H1 (cell line): ENCODE measurements at regions not wholly inside any gene's neighbourhood (a gene's known extent, or its start where the extent isn't known, plus 50 kb on each side); places are given as distances from the start of the nearest gene placed in this dataset.

Experiments
- CTCF ChIA-PET: fragments of 300-600 bp; sonication (Branson Sonifier 250); formaldehyde crosslinking; loops from one replicate; lab custom pipeline; 2021; ENCODE audit not compliant: partially characterized antibody; lab: Charles Lee
- POLR2A ChIA-PET: fragments of 300-600 bp; sonication (Branson Sonifier 250); formaldehyde crosslinking; loops from one replicate; lab custom pipeline; 2021; ENCODE audit warnings: inconsistent platforms; ENCODE audit not compliant: partially characterized antibody; lab: Charles Lee
- DNase-seq, 2 experiments: peaks; one replicate each; pipeline versions ENCODE4 v3.0.0 to v3.0.0-alpha.2; 2010 to 2022; ENCODE audit warnings: low spot score in 2 of 2, low read depth in 1 of 2, mixed read lengths in 1 of 2
- FAIRE-seq: peaks from 2 replicates; lab custom pipeline; 2011; peaks lifted over from hg19 to GRCh38; lab: Jason Lieb, UNC
- H2AFZ ChIP-seq: 2 replicates; pipeline ENCODE4 v1.8.1; 2012; ENCODE audit warnings: low read length, inconsistent platforms
- H2AK5ac ChIP-seq: 2 replicates; pipeline ENCODE4 v1.6.1; 2013; ENCODE audit warnings: low read depth, low read length
- H2BK120ac ChIP-seq: replicated peaks from 2 replicates; pipeline ENCODE3; 2013; ENCODE audit warnings: low read depth, low read length, inconsistent platforms
- H2BK12ac ChIP-seq: 2 replicates; pipeline ENCODE4 v1.6.1; 2013; ENCODE audit warnings: low read depth, low read length
- H2BK15ac ChIP-seq: 2 replicates; pipeline ENCODE4 v1.6.1; 2013; ENCODE audit warnings: low read length
- H2BK20ac ChIP-seq: 2 replicates; pipeline ENCODE4 v1.6.1; 2013; ENCODE audit warnings: low read length
- H2BK5ac ChIP-seq: 2 replicates; pipeline ENCODE4 v1.6.1; 2013; ENCODE audit warnings: low read depth, low read length
- H3K14ac ChIP-seq: 2 replicates; pipeline ENCODE4 v1.6.1; 2013; ENCODE audit warnings: inconsistent platforms; ENCODE audit not compliant: insufficient read length
- H3K18ac ChIP-seq: 2 replicates; pipeline ENCODE4 v1.6.1; 2013; ENCODE audit warnings: low read length; ENCODE audit errors: extremely low read depth
- H3K23ac ChIP-seq: 2 replicates; pipeline ENCODE4 v1.6.1; 2013; ENCODE audit warnings: inconsistent platforms; ENCODE audit not compliant: insufficient read length
- H3K23me2 ChIP-seq: 2 replicates; pipeline ENCODE4 v1.6.1; 2013; ENCODE audit warnings: low read depth, low read length
- H3K27ac ChIP-seq: 2 replicates; pipeline ENCODE4 v1.6.1; 2011; ENCODE audit warnings: low read depth, low read length, inconsistent platforms
- H3K27me3 ChIP-seq, 4 experiments: replicated peaks in 1 of 4; 1 replicate in 1 of 4; 2 replicates in 3 of 4; pipeline versions ENCODE4 v1.6.1 to v1.8.1; 2011 to 2013; ENCODE audit warnings: low read length in 3 of 4, mild to moderate bottlenecking in 3 of 4, inconsistent platforms in 2 of 4, mixed read lengths in 2 of 4, moderate library complexity in 1 of 4; ENCODE audit not compliant: control insufficient read depth in 3 of 4, insufficient read depth in 3 of 4; ENCODE audit errors: extremely low read depth in 1 of 4
- H3K36me3 ChIP-seq, 4 experiments: 2 replicates each; pipeline versions ENCODE4 v1.6.1 to v1.8.1; 2011 to 2013; ENCODE audit warnings: mild to moderate bottlenecking in 4 of 4, low read length in 3 of 4, moderate library complexity in 2 of 4, control low read depth in 1 of 4, inconsistent platforms in 1 of 4; ENCODE audit not compliant: insufficient read depth in 4 of 4, control insufficient read depth in 2 of 4
- H3K4ac ChIP-seq: replicated peaks from 2 replicates; pipeline ENCODE3; 2013; ENCODE audit warnings: low read length, low read depth, mixed read lengths, inconsistent platforms; ENCODE audit not compliant: insufficient read length
- H3K4me1 ChIP-seq, 4 experiments: replicated peaks in 1 of 4; 1 replicate in 1 of 4; 2 replicates in 3 of 4; pipeline versions ENCODE4 v1.6.1 to v1.8.1; 2011 to 2013; ENCODE audit warnings: low read length in 3 of 4, inconsistent platforms in 2 of 4, mixed read lengths in 1 of 4; ENCODE audit not compliant: insufficient read depth in 4 of 4, control insufficient read depth in 3 of 4
- H3K4me2 ChIP-seq, 2 experiments: 2 replicates each; pipeline versions ENCODE4 v1.6.1 to v1.8.1; 2011 to 2013; ENCODE audit warnings: low read depth in 2 of 2, low read length in 2 of 2, control low read depth in 1 of 2, inconsistent platforms in 1 of 2, mild to moderate bottlenecking in 1 of 2; ENCODE audit not compliant: insufficient read depth in 1 of 2
- H3K4me3 ChIP-seq, 4 experiments: fragments of 200-600, 300-600 bp in 1 of 4; sonication (generic), shearing (Covaris generic), sonication (Bioruptor Twin) in 1 of 4; 2 replicates each; pipeline versions ENCODE4 v1.5.1 to v1.8.1; 2011 to 2016; ENCODE audit warnings: low read length in 4 of 4, low read depth in 3 of 4, control low read depth in 2 of 4, inconsistent platforms in 2 of 4, mild to moderate bottlenecking in 2 of 4, mixed read lengths in 1 of 4, moderate library complexity in 1 of 4; ENCODE audit not compliant: insufficient read depth in 2 of 4; ENCODE audit errors: extremely low read depth in 1 of 4
- H3K56ac ChIP-seq: replicated peaks from 2 replicates; pipeline ENCODE3; 2013; ENCODE audit warnings: low read depth, mild to moderate bottlenecking, mixed read lengths, low read length, inconsistent platforms; ENCODE audit not compliant: insufficient read length
- H3K79me1 ChIP-seq: 2 replicates; pipeline ENCODE4 v1.6.1; 2013; ENCODE audit warnings: low read depth, low read length, control low read depth
- H3K79me2 ChIP-seq, 2 experiments: 2 replicates each; pipeline versions ENCODE4 v1.6.1 to v1.8.1; 2012 to 2013; ENCODE audit warnings: low read length in 2 of 2, mild to moderate bottlenecking in 2 of 2, inconsistent platforms in 1 of 2; ENCODE audit not compliant: insufficient read depth in 2 of 2, control insufficient read depth in 1 of 2
- H3K9ac ChIP-seq, 4 experiments: replicated peaks in 1 of 4; 1 replicate in 1 of 4; 2 replicates in 3 of 4; pipeline versions ENCODE4 v1.6.1 to v1.8.1; 2011 to 2013; ENCODE audit warnings: low read depth in 3 of 4, low read length in 3 of 4, control low read depth in 2 of 4, mild to moderate bottlenecking in 2 of 4, moderate library complexity in 2 of 4, inconsistent platforms in 1 of 4; ENCODE audit errors: extremely low read depth in 1 of 4
- H3K9me3 ChIP-seq, 2 experiments: 2 replicates each; pipeline versions ENCODE4 v1.6.1 to v1.8.1; 2012 to 2013; ENCODE audit warnings: mild to moderate bottlenecking in 2 of 2, moderate library complexity in 2 of 2, control low read depth in 1 of 2, inconsistent platforms in 1 of 2, low read depth in 1 of 2, low read length in 1 of 2, mixed read lengths in 1 of 2; ENCODE audit not compliant: insufficient read depth in 2 of 2
- H4K20me1 ChIP-seq, 2 experiments: replicated peaks in 1 of 2; 2 replicates each; pipeline versions ENCODE3 to v1.8.1; 2011 to 2013; ENCODE audit warnings: inconsistent platforms in 2 of 2, low read length in 2 of 2, mild to moderate bottlenecking in 1 of 2; ENCODE audit not compliant: insufficient read depth in 2 of 2, control insufficient read depth in 1 of 2
- H4K5ac ChIP-seq: 2 replicates; pipeline ENCODE4 v1.6.1; 2013; ENCODE audit warnings: low read length, low read depth, mixed read lengths, inconsistent platforms; ENCODE audit not compliant: insufficient read length
- H4K8ac ChIP-seq: 2 replicates; pipeline ENCODE4 v1.8.0; 2013; ENCODE audit warnings: mild to moderate bottlenecking, moderate library complexity, low read length, inconsistent platforms; ENCODE audit not compliant: insufficient read depth; ENCODE audit errors: extremely low read depth
- H4K91ac ChIP-seq: replicated peaks from 2 replicates; pipeline ENCODE3; 2013; ENCODE audit warnings: low read length, mixed read lengths, inconsistent platforms; ENCODE audit not compliant: insufficient read length
- BRCA1 ChIP-seq: IDR thresholded peaks from 2 replicates; pipeline ENCODE4 v1.6.1; 2012; ENCODE audit warnings: low read depth, low read length, improper control_type of control experiment
- CHD1 ChIP-seq: IDR thresholded peaks from 2 replicates; pipeline ENCODE4 v1.6.1; 2012; ENCODE audit warnings: low read depth, low read length, improper control_type of control experiment
- CHD2 ChIP-seq: IDR thresholded peaks from 2 replicates; pipeline ENCODE4 v1.6.1; 2012; ENCODE audit warnings: low read length, improper control_type of control experiment
- CREB1 ChIP-seq: IDR thresholded peaks from 2 replicates; pipeline ENCODE4 v1.6.1; 2012; ENCODE audit warnings: inconsistent platforms
- CTBP2 ChIP-seq: IDR thresholded peaks from 2 replicates; pipeline ENCODE4 v1.7.0; 2011; ENCODE audit warnings: borderline replicate concordance, mild to moderate bottlenecking, moderate library complexity, mixed read lengths, low read length; ENCODE audit not compliant: insufficient read depth, insufficient read length
- EP300 ChIP-seq, 2 experiments: IDR thresholded peaks; 1 replicate in 1 of 2; 2 replicates in 1 of 2; pipeline ENCODE4 v1.6.1; 2011 to 2012; ENCODE audit warnings: low read depth in 2 of 2, low read length in 2 of 2, mild to moderate bottlenecking in 2 of 2, borderline replicate concordance in 1 of 2, inconsistent platforms in 1 of 2, moderate library complexity in 1 of 2
- KDM4A ChIP-seq: IDR thresholded peaks from one replicate; pipeline ENCODE4 v1.7.1; 2012; ENCODE audit warnings: low read depth, mild to moderate bottlenecking, moderate library complexity, low read length, inconsistent platforms; ENCODE audit not compliant: severe bottlenecking
- KDM5A ChIP-seq: fragments of 200-600 bp; IDR thresholded peaks from 2 replicates; pipeline ENCODE4 v1.7.1; 2012; ENCODE audit warnings: mild to moderate bottlenecking, low read length, inconsistent platforms, mixed read lengths
- NRF1 ChIP-seq: IDR thresholded peaks from 2 replicates; pipeline ENCODE4 v1.6.1; 2011; ENCODE audit warnings: mild to moderate bottlenecking, low read depth, low read length, improper control_type of control experiment
- SAP30 ChIP-seq: fragments of 300-600 bp; sonication (generic); IDR thresholded peaks from 2 replicates; pipeline ENCODE4 v1.7.1; 2012; ENCODE audit warnings: low read length, moderate library complexity, mild to moderate bottlenecking, inconsistent platforms; ENCODE audit not compliant: insufficient read depth, insufficient replicate concordance
- SIN3A ChIP-seq, 2 experiments: IDR thresholded peaks in 1 of 2; conservative IDR thresholded peaks in 1 of 2; 2 replicates each; pipeline ENCODE4 v1.6.1; 2011 to 2012; ENCODE audit warnings: low read length in 2 of 2, improper control_type of control experiment in 1 of 2, low read depth in 1 of 2, mild to moderate bottlenecking in 1 of 2
- SP4 ChIP-seq: IDR thresholded peaks from 2 replicates; pipeline ENCODE4 v1.6.1; 2012; ENCODE audit warnings: low read length, inconsistent platforms
- YY1 ChIP-seq: IDR thresholded peaks from 2 replicates; pipeline ENCODE4 v1.6.1; 2011; ENCODE audit warnings: low read depth, mild to moderate bottlenecking, low read length
- WGBS, 2 experiments: shearing (Covaris generic) in 1 of 2; methylation state at CpG; one replicate each; pipeline versions ENCODE4 v1.1.6 to v1.1.7; 2013 to 2015; ENCODE audit warnings: low lambda C conversion rate in 2 of 2, mixed read lengths in 2 of 2, inconsistent platforms in 1 of 2, low coverage in 1 of 2, missing lambda C conversion rate in 1 of 2; ENCODE audit not compliant: insufficient replicate concordance in 2 of 2, insufficient coverage in 1 of 2, insufficient read length in 1 of 2; ENCODE audit errors: extremely low coverage in 1 of 2, missing lambda C conversion rate in 1 of 2; 5-methylcytosine and 5-hydroxymethylcytosine counted together
- TF ChIP-seq, protein P1 (sequence below): IDR thresholded peaks from 2 replicates; pipeline ENCODE4 v1.6.1; 2012; ENCODE audit warnings: low read length, inconsistent platforms

GRCh38 chr13:81442904-81443303, 1102.0 kb upstream of the SPRY2 start:
- Histone ChIP-seq H3K23ac (no peak overlapping the region), H2BK12ac (no peak overlapping the region), H3K18ac (no peak overlapping the region), H2BK120ac (no peak overlapping the region), H4K5ac (no peak overlapping the region), H3K23me2 (no peaks in the 10 kb centered on the region), H3K14ac (no peak overlapping the region), H3K27me3 (no peaks in the 10 kb centered on the region), H3K4me3 (no peak overlapping the region), H3K4ac (no peak overlapping the region), H3K79me1 (no peaks in the 10 kb centered on the region), H3K36me3 (no peaks in the 10 kb centered on the region), H2BK15ac (no peak overlapping the region), H4K91ac (no peak overlapping the region), H2AK5ac (no peak overlapping the region), H3K79me2 (no peaks in the 10 kb centered on the region), H3K27ac (no peak overlapping the region), H3K56ac (no peak overlapping the region), H4K8ac (no peak overlapping the region), H2AFZ (no peak overlapping the region), H3K9me3 (no peaks in the 10 kb centered on the region), H3K9ac (no peak overlapping the region), H3K4me1 (no peaks in the 10 kb centered on the region), H2BK5ac (no peak overlapping the region), H3K4me2 (no peak overlapping the region), H2BK20ac (no peak overlapping the region), H4K20me1 (no peaks in the 10 kb centered on the region)
- ChIA-PET CTCF (no interaction called here), POLR2A (no interaction called here)
- WGBS, 2 experiments = 63% methylated on average over 1 of the region's 1 CpG; no CpG with 5 or more reads in 1 of the 2 experiments
- FAIRE-seq (no peak), DNase-seq (no peak)
- TF ChIP-seq CREB1 (no peak), SP4 (no peak), CHD1 (no peak), KDM5A (no peak), NRF1 (no peak), KDM4A (no peak), SAP30 (no peak), CTBP2 (no peak), EP300 (IDR thresholded peaks at IDR 0.05; ENCODE audit: borderline replicate concordance in 1 of 2, low read depth in 2 of 2, low read length in 2 of 2) (no peak), YY1 (no peak), SIN3A (conservative IDR thresholded peaks at IDR 0.05 in 1 of 2, IDR thresholded peaks at IDR 0.05 in 1 of 2; ENCODE audit: low read depth in 1 of 2, low read length in 2 of 2) (no peak), BRCA1 (no peak), CHD2 (no peak)
- TF ChIP-seq, protein P1, sequence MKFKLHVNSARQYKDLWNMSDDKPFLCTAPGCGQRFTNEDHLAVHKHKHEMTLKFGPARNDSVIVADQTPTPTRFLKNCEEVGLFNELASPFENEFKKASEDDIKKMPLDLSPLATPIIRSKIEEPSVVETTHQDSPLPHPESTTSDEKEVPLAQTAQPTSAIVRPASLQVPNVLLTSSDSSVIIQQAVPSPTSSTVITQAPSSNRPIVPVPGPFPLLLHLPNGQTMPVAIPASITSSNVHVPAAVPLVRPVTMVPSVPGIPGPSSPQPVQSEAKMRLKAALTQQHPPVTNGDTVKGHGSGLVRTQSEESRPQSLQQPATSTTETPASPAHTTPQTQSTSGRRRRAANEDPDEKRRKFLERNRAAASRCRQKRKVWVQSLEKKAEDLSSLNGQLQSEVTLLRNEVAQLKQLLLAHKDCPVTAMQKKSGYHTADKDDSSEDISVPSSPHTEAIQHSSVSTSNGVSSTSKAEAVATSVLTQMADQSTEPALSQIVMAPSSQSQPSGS = no peak
